ENCODE measurements at regions not wholly inside any gene's neighbourhood (a gene's known extent, or its start where the extent isn't known, plus 50 kb on each side); places are given as distances from the start of the nearest gene placed in this dataset.
A peak's percentile ranks its signal among the peaks of the same experiment; 100 is the strongest.
"Not testable (repeated sequence)": the region's sequence is repeated elsewhere in the genome, so short reads cannot be mapped to it uniquely, and the experiment has no call there.

- no peak for DNase-seq
Measured at GRCh38 chr1:166395729-166396128, 228.9 kb upstream of the FAM78B start.

GRCh38 chr1:166409253-166410082 is 242.7 kb upstream of the FAM78B start:
- not testable (repeated sequence) for DNase-seq

- no peak for DNase-seq
Measured at GRCh38 chr1:166410083-166410385, 243.2 kb upstream of the FAM78B start.

- not testable (repeated sequence) for DNase-seq
Measured at GRCh38 chr1:166416831-166417230, 250.0 kb upstream of the FAM78B start.

- DNase-seq = no peak
Measured at GRCh38 chr1:166418344-166418933, 251.6 kb upstream of the FAM78B start.

GRCh38 chr1:166422586-166422985 is 255.8 kb upstream of the FAM78B start:
- DNase-seq = not testable (repeated sequence)

GRCh38 chr1:166432655-166433054 is 265.9 kb upstream of the FAM78B start:
- peak; percentile 20 for DNase-seq

GRCh38 chr1:166433404-166434304 is 266.9 kb upstream of the FAM78B start:
- peak; percentile 51 for DNase-seq

- DNase-seq = no peak
Measured at GRCh38 chr1:166457700-166458099, 290.9 kb upstream of the FAM78B start.

- no peak for DNase-seq
Measured at GRCh38 chr1:166464333-166464732, 297.5 kb upstream of the FAM78B start.

GRCh38 chr1:166470014-166470413 is 303.2 kb upstream of the FAM78B start:
- no peak for DNase-seq

GRCh38 chr1:166470441-166470840 is 303.6 kb upstream of the FAM78B start:
- no peak for DNase-seq

GRCh38 chr1:166471359-166471758 is 304.6 kb upstream of the FAM78B start:
- no peak for DNase-seq

- DNase-seq = peak; percentile 66
Measured at GRCh38 chr1:166479052-166479631, 312.3 kb upstream of the FAM78B start.

- DNase-seq = no peak
Measured at GRCh38 chr1:166484471-166484870, 317.7 kb upstream of the FAM78B start.

- DNase-seq = no peak
Measured at GRCh38 chr1:166484871-166485270, 318.1 kb upstream of the FAM78B start.

GRCh38 chr1:166485620-166486019 is 318.8 kb upstream of the FAM78B start:
- no peak for DNase-seq

- no peak for DNase-seq
Measured at GRCh38 chr1:166488327-166488726, 321.5 kb upstream of the FAM78B start.

GRCh38 chr1:166489356-166489669 is 322.5 kb upstream of the FAM78B start:
- no peak for DNase-seq

- peak; percentile 88 for DNase-seq
Measured at GRCh38 chr1:166489670-166490436, 323.1 kb upstream of the FAM78B start.

- DNase-seq = no peak
Measured at GRCh38 chr1:166490437-166490991, 323.7 kb upstream of the FAM78B start.

GRCh38 chr1:166493765-166494164 is 327.0 kb upstream of the FAM78B start:
- DNase-seq = not testable (repeated sequence)

Measured in hematopoietic multipotent progenitor cell treated with erythropoietin and hydrocortisone succinate and interleukin-3 and kit ligand, for 4 days (in vitro differentiated cells).